Left forelimb (tissue), 1 donor: ENCODE measurements at regions not wholly inside any gene's neighbourhood (a gene's known extent, or its start where the extent isn't known, plus 50 kb on each side); places are given as distances from the start of the nearest gene placed in this dataset.

Experiments used
- DNase-seq: peaks from one replicate; pipeline ENCODE4 v3.0.0-alpha.2; 2018; ENCODE audit warnings: low spot score

GRCh38 chr9:71183251-71183650 lies 61.8 kb upstream of the TRPM3 start:
- no peak for DNase-seq

- DNase-seq = no peak
Observed at GRCh38 chr9:71179183-71179582, 57.8 kb upstream of the TRPM3 start.

DNA sequence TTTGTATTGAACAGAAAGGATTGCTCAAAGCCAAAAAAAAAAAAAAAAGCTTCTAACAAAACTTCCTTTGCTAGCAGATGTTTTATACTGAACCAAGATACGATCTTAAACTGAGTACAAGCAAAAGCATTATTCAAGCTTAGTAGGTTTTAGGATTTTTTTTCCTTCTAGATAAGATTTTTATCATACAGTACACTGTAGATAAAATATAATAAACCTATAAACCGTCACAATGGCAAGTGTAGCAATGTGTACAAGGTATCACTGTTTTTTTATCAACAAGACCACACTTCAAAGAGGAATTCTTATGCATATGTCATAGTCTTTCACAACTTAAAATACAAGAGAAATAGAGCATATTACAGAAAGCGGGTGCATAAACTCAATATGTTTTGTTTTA lies 56.5 kb upstream of the TRPM3 start:
- DNase-seq = no peak

DNA sequence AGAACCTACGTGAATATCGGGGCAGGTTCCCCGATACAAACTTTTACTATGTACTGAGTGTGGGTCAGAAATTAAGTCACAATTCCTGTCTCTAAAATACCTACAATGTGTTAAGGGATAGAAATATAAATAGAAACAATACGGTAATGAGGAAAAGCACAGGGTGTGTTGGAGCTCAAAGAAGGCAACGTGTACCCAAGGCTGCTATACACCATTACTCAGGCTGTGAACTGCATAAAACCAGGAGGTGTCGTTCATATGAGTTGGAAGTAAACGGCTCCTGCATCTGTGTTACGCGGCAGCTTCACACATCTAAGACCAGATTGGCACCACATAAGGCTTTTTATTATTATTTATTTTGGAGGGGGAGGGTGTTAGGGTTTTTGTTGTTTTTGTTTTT lies 50.1 kb upstream of the TRPM3 start:
- no peak for DNase-seq
